Astrocyte (in vitro differentiated cells and primary cell): ENCODE measurements at regions not wholly inside any gene's neighbourhood (a gene's known extent, or its start where the extent isn't known, plus 50 kb on each side); places are given as distances from the start of the nearest gene placed in this dataset.

ENCODE experiments used
- DNase-seq: peaks from one replicate; pipeline ENCODE4 v3.0.0-alpha.2; 2010; ENCODE audit warnings: low read depth
- FAIRE-seq: peaks from 2 replicates; lab custom pipeline; 2011; peaks lifted over from hg19 to GRCh38; lab: Jason Lieb, UNC
- H2AFZ ChIP-seq: 2 replicates; pipeline ENCODE4 v1.6.0; 2012; ENCODE audit warnings: low read depth, low read length, inconsistent platforms
- H3K27ac ChIP-seq: 2 replicates; pipeline ENCODE4 v1.5.1; 2011; ENCODE audit warnings: low read depth, low read length, inconsistent platforms
- H3K27me3 ChIP-seq: 2 replicates; pipeline ENCODE4 v1.6.0; 2011; ENCODE audit warnings: low read length, inconsistent platforms; ENCODE audit not compliant: insufficient read depth
- H3K36me3 ChIP-seq: 2 replicates; pipeline ENCODE4 v1.5.1; 2011; ENCODE audit warnings: low read length, inconsistent platforms; ENCODE audit not compliant: insufficient read depth
- H3K4me1 ChIP-seq: 2 replicates; pipeline ENCODE4 v1.5.1; 2011; ENCODE audit warnings: low read length, inconsistent platforms; ENCODE audit not compliant: insufficient read depth
- H3K4me2 ChIP-seq: 2 replicates; pipeline ENCODE4 v1.6.0; 2012; ENCODE audit warnings: low read length, inconsistent platforms
- H3K4me3 ChIP-seq: 2 replicates; pipeline ENCODE4 v1.5.1; 2011; ENCODE audit warnings: low read depth, mild to moderate bottlenecking, low read length, inconsistent platforms; ENCODE audit not compliant: insufficient read depth
- H3K79me2 ChIP-seq: 2 replicates; pipeline ENCODE4 v1.6.0; 2012; ENCODE audit warnings: mild to moderate bottlenecking, low read length, inconsistent platforms; ENCODE audit not compliant: insufficient read depth
- H3K9ac ChIP-seq: 2 replicates; pipeline ENCODE4 v1.6.0; 2012; ENCODE audit warnings: mild to moderate bottlenecking, low read length, inconsistent platforms
- H3K9me3 ChIP-seq: 2 replicates; pipeline ENCODE4 v1.5.1; 2012; ENCODE audit warnings: low read depth, mild to moderate bottlenecking, low read length, inconsistent platforms; ENCODE audit not compliant: insufficient read depth
- H4K20me1 ChIP-seq: 2 replicates; pipeline ENCODE4 v1.6.0; 2012; ENCODE audit warnings: low read length, inconsistent platforms; ENCODE audit not compliant: insufficient read depth
- H3K27ac Mint-ChIP-seq: one replicate; pipeline ENCODE4 v1.8.0; 2021; ENCODE audit warnings: mild to moderate bottlenecking, mixed read lengths; ENCODE audit not compliant: unreplicated experiment
- H3K27me3 Mint-ChIP-seq: one replicate; pipeline ENCODE4 v1.8.0; 2021; ENCODE audit warnings: low read depth, mixed read lengths; ENCODE audit not compliant: unreplicated experiment
- H3K36me3 Mint-ChIP-seq: one replicate; pipeline ENCODE4 v1.8.0; 2021; ENCODE audit warnings: low read depth, mixed read lengths; ENCODE audit not compliant: unreplicated experiment
- H3K4me1 Mint-ChIP-seq: one replicate; pipeline ENCODE4 v1.8.0; 2021; ENCODE audit warnings: low read depth, mixed read lengths; ENCODE audit not compliant: unreplicated experiment
- H3K4me3 Mint-ChIP-seq: one replicate; pipeline ENCODE4 v1.8.0; 2021; ENCODE audit warnings: mild to moderate bottlenecking, moderate library complexity, mixed read lengths; ENCODE audit not compliant: unreplicated experiment
- H3K9me3 Mint-ChIP-seq: one replicate; pipeline ENCODE4 v1.8.0; 2021; ENCODE audit warnings: mild to moderate bottlenecking, mixed read lengths; ENCODE audit not compliant: unreplicated experiment
- EZH2 ChIP-seq: IDR thresholded peaks from 2 replicates; pipeline ENCODE4 v1.6.1; 2012; ENCODE audit warnings: mild to moderate bottlenecking, low read length, inconsistent platforms; ENCODE audit not compliant: insufficient read depth
- TF ChIP-seq, protein P1 (sequence below): IDR thresholded peaks from 2 replicates; pipeline ENCODE4 v1.5.1; 2011; ENCODE audit warnings: low read depth, mild to moderate bottlenecking, inconsistent platforms, low read length, moderate library complexity; ENCODE audit not compliant: insufficient read depth

- no peak overlapping the region for H3K27ac Mint-ChIP-seq
- FAIRE-seq (no peak), DNase-seq (peak; percentile 74)
- H3K4me1 ChIP-seq: peaks cover 4% of the 10 kb centered on the region
- H3K27ac ChIP-seq: no peak overlapping the region
- H3K36me3 ChIP-seq: no peaks in the 10 kb centered on the region
- no peak overlapping the region for H3K4me3 Mint-ChIP-seq
- H2AFZ ChIP-seq: no peak overlapping the region
- H3K36me3 Mint-ChIP-seq: no peaks in the 10 kb centered on the region
- no peaks in the 10 kb centered on the region for H3K9me3 ChIP-seq
- no peak for TF ChIP-seq EZH2
- TF ChIP-seq, protein P1, sequence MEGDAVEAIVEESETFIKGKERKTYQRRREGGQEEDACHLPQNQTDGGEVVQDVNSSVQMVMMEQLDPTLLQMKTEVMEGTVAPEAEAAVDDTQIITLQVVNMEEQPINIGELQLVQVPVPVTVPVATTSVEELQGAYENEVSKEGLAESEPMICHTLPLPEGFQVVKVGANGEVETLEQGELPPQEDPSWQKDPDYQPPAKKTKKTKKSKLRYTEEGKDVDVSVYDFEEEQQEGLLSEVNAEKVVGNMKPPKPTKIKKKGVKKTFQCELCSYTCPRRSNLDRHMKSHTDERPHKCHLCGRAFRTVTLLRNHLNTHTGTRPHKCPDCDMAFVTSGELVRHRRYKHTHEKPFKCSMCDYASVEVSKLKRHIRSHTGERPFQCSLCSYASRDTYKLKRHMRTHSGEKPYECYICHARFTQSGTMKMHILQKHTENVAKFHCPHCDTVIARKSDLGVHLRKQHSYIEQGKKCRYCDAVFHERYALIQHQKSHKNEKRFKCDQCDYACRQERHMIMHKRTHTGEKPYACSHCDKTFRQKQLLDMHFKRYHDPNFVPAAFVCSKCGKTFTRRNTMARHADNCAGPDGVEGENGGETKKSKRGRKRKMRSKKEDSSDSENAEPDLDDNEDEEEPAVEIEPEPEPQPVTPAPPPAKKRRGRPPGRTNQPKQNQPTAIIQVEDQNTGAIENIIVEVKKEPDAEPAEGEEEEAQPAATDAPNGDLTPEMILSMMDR: no peak
- H3K4me2 ChIP-seq: no peak overlapping the region
- H3K4me3 ChIP-seq: no peak overlapping the region
- H3K27me3 Mint-ChIP-seq: peaks cover 60% of the 10 kb centered on the region
- peaks cover 11% of the 10 kb centered on the region for H3K9me3 Mint-ChIP-seq
- no peaks in the 10 kb centered on the region for H4K20me1 ChIP-seq
- H3K27me3 ChIP-seq: peaks cover 2% of the 10 kb centered on the region
- H3K79me2 ChIP-seq: no peaks in the 10 kb centered on the region
- H3K4me1 Mint-ChIP-seq: no peaks in the 10 kb centered on the region
- no peak overlapping the region for H3K9ac ChIP-seq
Observed at GRCh38 chr14:100651999-100652508, 64.8 kb upstream of the BEGAIN start.

DNA sequence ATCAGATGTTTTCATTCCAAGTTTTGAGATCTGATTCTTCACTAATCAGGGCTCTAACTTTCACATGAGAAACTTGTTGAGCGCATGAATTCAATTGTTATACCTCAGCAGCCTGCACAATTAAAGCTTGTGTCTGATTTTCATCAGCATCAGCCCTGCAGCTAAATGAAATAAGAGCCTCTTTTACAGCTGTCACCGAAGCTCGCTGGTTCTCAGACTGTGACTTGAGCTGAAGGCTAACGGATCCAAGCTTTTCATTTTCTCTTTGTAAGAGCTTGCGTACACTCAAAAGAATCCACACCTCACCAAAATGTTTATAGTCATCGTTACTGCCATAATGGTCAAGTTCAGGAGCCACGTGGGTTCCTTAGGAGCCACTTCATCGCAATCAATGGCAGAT lies 65.5 kb upstream of the BEGAIN start:
- H3K4me1 Mint-ChIP-seq: no peaks in the 10 kb centered on the region
- TF ChIP-seq EZH2: no peak
- TF ChIP-seq, protein P1: no peak
- peaks cover 63% of the 10 kb centered on the region for H3K27me3 Mint-ChIP-seq
- Histone ChIP-seq H3K4me1 (peaks cover 4% of the 10 kb centered on the region), H3K79me2 (no peaks in the 10 kb centered on the region), H2AFZ (no peak overlapping the region), H4K20me1 (no peaks in the 10 kb centered on the region), H3K9me3 (no peaks in the 10 kb centered on the region), H3K4me3 (no peak overlapping the region), H3K36me3 (no peaks in the 10 kb centered on the region), H3K4me2 (no peak overlapping the region), H3K9ac (no peak overlapping the region), H3K27ac (no peak overlapping the region), H3K27me3 (peaks cover 6% of the 10 kb centered on the region)
- no peaks in the 10 kb centered on the region for H3K36me3 Mint-ChIP-seq
- H3K27ac Mint-ChIP-seq: no peak overlapping the region
- DNase-seq (no peak), FAIRE-seq (no peak)
- H3K4me3 Mint-ChIP-seq: no peak overlapping the region
- peaks cover 11% of the 10 kb centered on the region for H3K9me3 Mint-ChIP-seq

- TF ChIP-seq EZH2: no peak
- TF ChIP-seq, protein P1: peak; percentile 35
- Histone ChIP-seq H3K9ac (no peak overlapping the region), H4K20me1 (no peaks in the 10 kb centered on the region), H3K9me3 (no peaks in the 10 kb centered on the region), H3K36me3 (no peaks in the 10 kb centered on the region), H2AFZ (no peak overlapping the region), H3K4me1 (peaks cover 4% of the 10 kb centered on the region), H3K4me2 (no peak overlapping the region), H3K27ac (no peak overlapping the region), H3K4me3 (no peak overlapping the region), H3K79me2 (no peaks in the 10 kb centered on the region), H3K27me3 (peaks cover 6% of the 10 kb centered on the region)
- Mint-ChIP-seq H3K4me3 (no peak overlapping the region), H3K27me3 (peaks cover 65% of the 10 kb centered on the region), H3K36me3 (no peaks in the 10 kb centered on the region), H3K4me1 (no peaks in the 10 kb centered on the region), H3K27ac (no peak overlapping the region), H3K9me3 (peaks cover 11% of the 10 kb centered on the region)
- no peak for DNase-seq
- FAIRE-seq: no peak
Observed at GRCh38 chr14:100653409-100653808, 66.2 kb upstream of the BEGAIN start.
